Gastroesophageal sphincter (tissue), 4 donors: ENCODE measurements at regions not wholly inside any gene's neighbourhood (a gene's known extent, or its start where the extent isn't known, plus 50 kb on each side); places are given as distances from the start of the nearest gene placed in this dataset.

Source experiments
- ATAC-seq: fragments of 150-250 bp; one replicate; pipeline ENCODE4 v1.9.1; 2016; ENCODE audit warnings: mild to moderate bottlenecking, moderate library complexity
- H3K27ac ChIP-seq, 4 donors: fragments of 200-600 bp; sonication (generic) in 3 of 4; 1 replicate in 3 of 4; 2 replicates in 1 of 4; pipeline ENCODE4 v1.5.1; 2016 to 2019
- H3K27me3 ChIP-seq: fragments of 200-600 bp; sonication (generic); one replicate; pipeline ENCODE4 v1.5.1; 2019
- H3K36me3 ChIP-seq, 2 donors: fragments of 200-600 bp; sonication (generic); one replicate each; pipeline ENCODE4 v1.5.1; 2019; ENCODE audit warnings: control low read depth in 1 of 2
- H3K4me1 ChIP-seq, 3 donors: fragments of 200-600 bp; sonication (generic); 1 replicate in 2 of 3; 2 replicates in 1 of 3; pipeline ENCODE4 v1.5.1; 2016 to 2019; ENCODE audit warnings: control low read depth in 2 of 3
- H3K4me3 ChIP-seq, 2 donors: fragments of 200-600 bp; sonication (generic); one replicate each; pipeline ENCODE4 v1.5.1; 2019; ENCODE audit warnings: mild to moderate bottlenecking in 1 of 2, moderate library complexity in 1 of 2
- H3K9me3 ChIP-seq, 3 donors: fragments of 200-600 bp; sonication (generic); one replicate each; pipeline ENCODE4 v1.5.1; 2017 to 2019; ENCODE audit warnings: control low read depth in 2 of 3
- CTCF ChIP-seq, 4 experiments: fragments of 200-600 bp in 2 of 4; fragments of 450-650 bp in 2 of 4; sonication (generic) in 1 of 4; IDR thresholded peaks; one replicate each; pipeline ENCODE4 v1.5.1; 2017 to 2019; ENCODE audit warnings: antibody characterized with exemption in 4 of 4, mild to moderate bottlenecking in 2 of 4, moderate library complexity in 2 of 4
- EP300 ChIP-seq: sonication (generic); formaldehyde crosslinking; IDR thresholded peaks from one replicate; pipeline ENCODE4 v1.6.1; 2017; ENCODE audit warnings: antibody characterized with exemption, mild to moderate bottlenecking
- POLR2A ChIP-seq, 2 donors: fragments of 450-650 bp; IDR thresholded peaks; one replicate each; pipeline ENCODE4 v1.6.1; 2017; ENCODE audit warnings: antibody characterized with exemption in 2 of 2, mild to moderate bottlenecking in 2 of 2, moderate library complexity in 1 of 2
- POLR2AphosphoS5 ChIP-seq: sonication (generic); formaldehyde crosslinking; IDR thresholded peaks from one replicate; pipeline ENCODE4 v1.6.1; 2017; ENCODE audit warnings: antibody characterized with exemption
- WGBS, 2 donors: methylation state at CpG; one replicate each; pipeline ENCODE4 v1.1.5; 2018; ENCODE audit warnings: low coverage in 1 of 2; 5-methylcytosine and 5-hydroxymethylcytosine counted together

- Histone ChIP-seq H3K36me3 (no peaks in the 10 kb centered on the region), H3K27me3 (no peaks in the 10 kb centered on the region), H3K9me3 (no peaks in the 10 kb centered on the region), H3K27ac (peak overlapping the region in 1 of 4 donors; percentile 22), H3K4me1 (no peaks in the 10 kb centered on the region), H3K4me3 (no peak overlapping the region)
- no peak for ATAC-seq
- WGBS, 2 donors: 2 to 6% methylated on average over 2 of the region's 2 CpGs
- peak; percentile 43 for TF ChIP-seq POLR2AphosphoS5
- no peak for TF ChIP-seq POLR2A (IDR thresholded peaks at IDR 0.05)
- no peak for TF ChIP-seq CTCF (IDR thresholded peaks at IDR 0.05)
Observed at GRCh38 chr13:48892053-48892687, 83.5 kb upstream of the FNDC3A start.

GRCh38 chr13:48892688-48893075, 83.0 kb upstream of the FNDC3A start:
- Histone ChIP-seq H3K27ac (no peak overlapping the region), H3K4me1 (no peaks in the 10 kb centered on the region), H3K4me3 (no peak overlapping the region), H3K36me3 (no peaks in the 10 kb centered on the region), H3K27me3 (no peaks in the 10 kb centered on the region), H3K9me3 (no peaks in the 10 kb centered on the region)
- TF ChIP-seq POLR2A (IDR thresholded peaks at IDR 0.05): no peak
- no peak for TF ChIP-seq EP300
- TF ChIP-seq CTCF (IDR thresholded peaks at IDR 0.05): no peak
- no peak for TF ChIP-seq POLR2AphosphoS5
- WGBS, 2 donors: 72 to 77% methylated on average over 3 of the region's 3 CpGs
- ATAC-seq: no peak

GRCh38 chr13:48896312-48896711, 79.4 kb upstream of the FNDC3A start:
- Histone ChIP-seq H3K36me3 (no peaks in the 10 kb centered on the region), H3K9me3 (no peaks in the 10 kb centered on the region), H3K27ac (no peak overlapping the region), H3K4me3 (no peak overlapping the region), H3K27me3 (peaks cover 4% of the 10 kb centered on the region), H3K4me1 (no peaks in the 10 kb centered on the region)
- ATAC-seq: no peak
- no peak for TF ChIP-seq POLR2AphosphoS5
- no peak for TF ChIP-seq CTCF (IDR thresholded peaks at IDR 0.05)
- no peak for TF ChIP-seq POLR2A (IDR thresholded peaks at IDR 0.05)
- no peak for TF ChIP-seq EP300

- Histone ChIP-seq H3K27me3 (peaks cover 4% of the 10 kb centered on the region), H3K27ac (no peak overlapping the region), H3K36me3 (no peaks in the 10 kb centered on the region), H3K4me1 (no peaks in the 10 kb centered on the region), H3K9me3 (no peaks in the 10 kb centered on the region), H3K4me3 (no peak overlapping the region)
- ATAC-seq: no peak
- TF ChIP-seq POLR2A (IDR thresholded peaks at IDR 0.05) (no peak), EP300 (no peak)
Observed at GRCh38 chr13:48901781-48902180, 73.9 kb upstream of the FNDC3A start.

GRCh38 chr13:48902368-48902767, 73.3 kb upstream of the FNDC3A start:
- TF ChIP-seq POLR2AphosphoS5 (no peak), POLR2A (IDR thresholded peaks at IDR 0.05) (no peak), CTCF (IDR thresholded peaks at IDR 0.05) (no peak), EP300 (no peak)
- Histone ChIP-seq H3K9me3 (no peaks in the 10 kb centered on the region), H3K36me3 (no peaks in the 10 kb centered on the region), H3K27ac (no peak overlapping the region), H3K4me3 (no peak overlapping the region), H3K4me1 (no peaks in the 10 kb centered on the region), H3K27me3 (peaks cover 4% of the 10 kb centered on the region)
- WGBS, 2 donors: 57 to 82% methylated on average over 1 of the region's 1 CpG
- ATAC-seq: no peak
